ENCODE measurements at regions not wholly inside any gene's neighbourhood (a gene's known extent, or its start where the extent isn't known, plus 50 kb on each side); places are given as distances from the start of the nearest gene placed in this dataset.

DNA sequence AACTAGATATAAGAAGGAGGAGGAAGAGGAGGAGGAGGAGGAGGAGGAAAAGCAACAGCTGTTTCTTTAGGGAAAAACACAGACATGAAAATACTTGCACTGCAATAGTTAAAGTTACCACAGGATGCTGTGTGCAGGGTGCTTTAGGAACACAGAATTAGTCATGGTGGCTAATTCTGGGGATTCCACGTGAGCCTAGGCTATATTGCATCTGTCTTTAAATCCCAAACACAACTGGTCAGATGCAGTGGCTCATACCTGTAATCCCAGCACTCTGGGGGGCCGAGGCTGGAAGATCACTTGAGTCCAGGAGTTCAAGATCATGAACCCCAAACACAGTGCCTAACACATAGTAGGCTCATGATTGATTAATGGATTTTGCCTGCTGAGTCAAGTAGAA is 155.3 kb upstream of the C16orf82 start:
- no peak overlapping the region for H3K9ac ChIP-seq
- TF ChIP-seq, protein P1, sequence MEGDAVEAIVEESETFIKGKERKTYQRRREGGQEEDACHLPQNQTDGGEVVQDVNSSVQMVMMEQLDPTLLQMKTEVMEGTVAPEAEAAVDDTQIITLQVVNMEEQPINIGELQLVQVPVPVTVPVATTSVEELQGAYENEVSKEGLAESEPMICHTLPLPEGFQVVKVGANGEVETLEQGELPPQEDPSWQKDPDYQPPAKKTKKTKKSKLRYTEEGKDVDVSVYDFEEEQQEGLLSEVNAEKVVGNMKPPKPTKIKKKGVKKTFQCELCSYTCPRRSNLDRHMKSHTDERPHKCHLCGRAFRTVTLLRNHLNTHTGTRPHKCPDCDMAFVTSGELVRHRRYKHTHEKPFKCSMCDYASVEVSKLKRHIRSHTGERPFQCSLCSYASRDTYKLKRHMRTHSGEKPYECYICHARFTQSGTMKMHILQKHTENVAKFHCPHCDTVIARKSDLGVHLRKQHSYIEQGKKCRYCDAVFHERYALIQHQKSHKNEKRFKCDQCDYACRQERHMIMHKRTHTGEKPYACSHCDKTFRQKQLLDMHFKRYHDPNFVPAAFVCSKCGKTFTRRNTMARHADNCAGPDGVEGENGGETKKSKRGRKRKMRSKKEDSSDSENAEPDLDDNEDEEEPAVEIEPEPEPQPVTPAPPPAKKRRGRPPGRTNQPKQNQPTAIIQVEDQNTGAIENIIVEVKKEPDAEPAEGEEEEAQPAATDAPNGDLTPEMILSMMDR (conservative IDR thresholded peaks at IDR 0.05; ENCODE audit: low read depth, low read length), result no peak
- H2AFZ ChIP-seq (ENCODE audit: low read depth), result no peak overlapping the region
- no peaks in the 10 kb centered on the region for H3K27me3 ChIP-seq (ENCODE audit: insufficient read depth, low read depth)
- no peaks in the 10 kb centered on the region for H3K36me3 ChIP-seq (ENCODE audit: insufficient read depth)
- no peaks in the 10 kb centered on the region for H3K4me1 ChIP-seq (ENCODE audit: low read depth, poor library complexity, severe bottlenecking)
- no peaks in the 10 kb centered on the region for H4K20me1 ChIP-seq (ENCODE audit: insufficient read depth)
- H3K4me2 ChIP-seq, result no peak overlapping the region
- no peak overlapping the region for H3K4me3 ChIP-seq (IDR thresholded peaks at IDR 0.05; ENCODE audit: insufficient read depth, low read depth, low read length)
- no peak overlapping the region for H3K27ac ChIP-seq
- no peaks in the 10 kb centered on the region for H3K79me2 ChIP-seq (ENCODE audit: insufficient read depth, low read depth)

DNA sequence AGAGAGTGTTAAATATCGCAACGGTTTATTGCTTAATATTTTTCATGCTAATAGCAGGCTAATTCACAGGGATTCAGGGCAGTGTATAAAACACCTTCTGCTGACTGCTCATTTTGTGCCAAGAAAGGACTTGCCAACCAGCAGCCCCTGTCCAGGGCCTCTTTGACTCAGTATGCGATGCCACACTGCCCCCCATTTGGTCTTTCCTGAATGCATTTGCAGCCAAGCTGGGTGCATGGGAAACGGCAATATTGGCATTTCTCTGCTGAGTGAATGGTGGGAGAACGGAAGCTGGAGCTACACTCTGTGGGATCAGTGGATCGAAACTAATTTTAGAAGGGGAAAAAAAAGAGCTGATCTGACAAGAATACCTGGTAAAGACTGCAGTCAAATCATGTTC is 152.9 kb upstream of the C16orf82 start:
- Histone ChIP-seq H3K27me3 (ENCODE audit: insufficient read depth, low read depth) (no peaks in the 10 kb centered on the region), H3K79me2 (ENCODE audit: insufficient read depth, low read depth) (no peaks in the 10 kb centered on the region), H3K9ac (no peak overlapping the region), H3K36me3 (ENCODE audit: insufficient read depth) (no peaks in the 10 kb centered on the region), H3K27ac (no peak overlapping the region), H3K4me1 (ENCODE audit: low read depth, poor library complexity, severe bottlenecking) (no peaks in the 10 kb centered on the region), H3K4me2 (no peak overlapping the region), H2AFZ (ENCODE audit: low read depth) (no peak overlapping the region), H4K20me1 (ENCODE audit: insufficient read depth) (no peaks in the 10 kb centered on the region), H3K4me3 (IDR thresholded peaks at IDR 0.05; ENCODE audit: insufficient read depth, low read depth, low read length) (no peak overlapping the region)
- TF ChIP-seq, protein P1 (conservative IDR thresholded peaks at IDR 0.05; ENCODE audit: low read depth, low read length), result no peak

DNA sequence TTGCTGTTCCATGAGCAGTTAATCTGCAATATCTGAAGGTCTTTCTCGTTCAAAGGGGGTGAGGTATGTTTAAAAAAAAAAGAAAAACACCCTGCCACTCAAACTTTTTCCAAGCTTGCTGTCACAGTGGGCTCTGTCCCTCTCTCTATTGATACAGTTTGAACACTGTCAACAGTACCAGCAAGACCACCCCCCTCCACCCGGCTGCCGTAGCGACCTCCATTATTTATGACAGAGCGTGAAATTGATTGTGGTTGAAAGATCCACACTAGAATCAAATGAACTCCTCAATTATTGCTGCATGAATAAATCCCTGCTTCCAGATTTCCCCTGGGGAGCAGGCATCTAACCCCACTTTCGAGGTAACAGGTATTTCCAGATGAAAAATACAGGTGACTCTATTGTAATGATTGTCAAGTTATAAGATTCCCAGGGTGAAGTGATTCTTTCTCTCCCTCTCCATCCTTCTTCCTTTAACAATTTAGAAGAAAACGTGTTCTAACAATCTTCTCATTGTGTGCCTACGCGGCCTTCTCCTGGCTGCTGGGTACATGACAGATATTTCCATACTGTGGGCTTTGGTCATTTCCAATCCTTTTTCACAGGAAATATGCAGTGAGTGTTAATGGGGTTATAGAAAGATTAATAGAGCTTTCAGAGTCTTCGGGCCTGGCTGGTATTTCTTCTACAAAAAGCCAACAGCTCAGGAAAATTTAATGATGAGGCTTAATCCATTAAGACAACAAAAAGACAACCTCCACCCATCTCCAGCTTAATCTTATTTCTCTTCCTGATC is 135.7 kb upstream of the C16orf82 start:
- Histone ChIP-seq H4K20me1 (ENCODE audit: insufficient read depth) (no peaks in the 10 kb centered on the region), H3K27me3 (ENCODE audit: insufficient read depth, low read depth) (no peaks in the 10 kb centered on the region), H3K9ac (no peak overlapping the region), H3K36me3 (ENCODE audit: insufficient read depth) (no peaks in the 10 kb centered on the region), H3K4me3 (IDR thresholded peaks at IDR 0.05; ENCODE audit: insufficient read depth, low read depth, low read length) (no peak overlapping the region), H3K79me2 (ENCODE audit: insufficient read depth, low read depth) (no peaks in the 10 kb centered on the region), H3K4me2 (no peak overlapping the region), H3K27ac (no peak overlapping the region), H3K4me1 (ENCODE audit: low read depth, poor library complexity, severe bottlenecking) (no peaks in the 10 kb centered on the region), H2AFZ (ENCODE audit: low read depth) (no peak overlapping the region)
- TF ChIP-seq, protein P1 (conservative IDR thresholded peaks at IDR 0.05; ENCODE audit: low read depth, low read length), result no peak

DNA sequence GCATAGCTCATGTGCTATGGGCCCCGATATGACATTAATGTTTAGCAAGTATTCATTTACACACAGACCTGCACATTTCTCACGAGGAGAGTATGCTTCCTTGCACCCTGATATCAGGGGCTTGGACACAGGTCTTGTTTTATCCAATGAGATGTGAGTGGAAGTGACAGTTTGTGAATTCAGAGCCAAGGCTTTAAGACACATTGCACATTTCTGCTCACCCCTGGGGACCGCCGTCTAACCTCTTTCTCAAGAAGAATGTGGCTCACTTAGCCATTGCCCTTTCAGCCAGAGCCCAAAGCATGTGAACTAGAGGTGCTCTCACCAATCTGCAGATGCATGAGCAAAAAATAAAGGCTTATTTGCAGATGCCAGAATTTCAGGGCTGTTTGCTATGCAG is 116.1 kb upstream of the C16orf82 start:
- Histone ChIP-seq H3K27me3 (ENCODE audit: insufficient read depth, low read depth) (no peaks in the 10 kb centered on the region), H3K4me3 (IDR thresholded peaks at IDR 0.05; ENCODE audit: insufficient read depth, low read depth, low read length) (no peak overlapping the region), H3K36me3 (ENCODE audit: insufficient read depth) (no peaks in the 10 kb centered on the region), H2AFZ (ENCODE audit: low read depth) (no peak overlapping the region), H3K79me2 (ENCODE audit: insufficient read depth, low read depth) (no peaks in the 10 kb centered on the region), H3K4me1 (ENCODE audit: low read depth, poor library complexity, severe bottlenecking) (no peaks in the 10 kb centered on the region), H3K4me2 (no peak overlapping the region), H3K27ac (no peak overlapping the region), H4K20me1 (ENCODE audit: insufficient read depth) (no peaks in the 10 kb centered on the region), H3K9ac (no peak overlapping the region)
- TF ChIP-seq, protein P1 (conservative IDR thresholded peaks at IDR 0.05; ENCODE audit: low read depth, low read length), result no peak
